CD4-positive, alpha-beta T cell treated with Interferon alpha-2 for 1 hour (primary cell): ENCODE measurements at regions not wholly inside any gene's neighbourhood (a gene's known extent, or its start where the extent isn't known, plus 50 kb on each side); places are given as distances from the start of the nearest gene placed in this dataset.

Source experiments
- DNase-seq, 2 donors: peaks; one replicate each; pipeline ENCODE4 v3.0.0-alpha.2; 2020 to 2022

DNA sequence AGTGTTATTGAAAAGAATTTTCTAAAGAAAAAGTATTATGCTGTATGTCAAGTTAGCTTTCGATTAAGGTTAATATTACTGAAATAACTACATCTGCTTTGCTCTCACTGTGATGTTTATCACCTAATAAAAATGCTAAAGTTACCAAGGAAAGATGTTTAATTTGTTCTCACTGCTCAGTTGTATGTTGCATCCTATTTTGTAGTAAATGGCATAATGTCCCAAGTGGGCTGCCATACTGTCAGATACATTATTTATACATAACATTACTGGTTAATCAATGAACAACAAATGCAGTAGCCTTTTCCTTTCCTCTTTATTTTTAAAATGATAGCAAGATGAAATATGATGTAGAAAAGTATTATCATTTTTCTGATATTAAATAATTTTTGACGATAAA is 226.3 kb upstream of the DACH1 start:
- no peak for DNase-seq

DNA sequence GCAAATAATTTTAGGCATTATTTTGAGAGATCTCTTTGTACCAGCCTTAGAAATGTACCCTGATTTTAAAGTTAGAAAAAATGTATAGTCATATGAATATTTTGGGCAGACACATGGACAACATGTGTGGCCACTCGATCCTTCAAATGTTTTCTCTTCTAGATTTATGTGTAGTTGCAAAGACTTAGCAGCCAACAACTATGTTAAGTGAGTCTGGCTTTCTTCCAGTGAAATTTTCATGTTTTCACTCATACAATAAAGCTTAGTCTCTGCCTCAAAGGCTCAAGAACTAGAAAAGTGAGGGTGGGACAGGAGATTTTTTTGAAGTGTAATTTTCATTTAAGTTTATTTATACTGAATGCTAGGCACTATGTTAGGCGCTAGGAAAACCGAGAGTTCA is 207.7 kb upstream of the DACH1 start:
- no peak for DNase-seq

GRCh38 chr13:72072261-72072660 is 205.3 kb upstream of the DACH1 start:
- DNase-seq: no peak

DNA sequence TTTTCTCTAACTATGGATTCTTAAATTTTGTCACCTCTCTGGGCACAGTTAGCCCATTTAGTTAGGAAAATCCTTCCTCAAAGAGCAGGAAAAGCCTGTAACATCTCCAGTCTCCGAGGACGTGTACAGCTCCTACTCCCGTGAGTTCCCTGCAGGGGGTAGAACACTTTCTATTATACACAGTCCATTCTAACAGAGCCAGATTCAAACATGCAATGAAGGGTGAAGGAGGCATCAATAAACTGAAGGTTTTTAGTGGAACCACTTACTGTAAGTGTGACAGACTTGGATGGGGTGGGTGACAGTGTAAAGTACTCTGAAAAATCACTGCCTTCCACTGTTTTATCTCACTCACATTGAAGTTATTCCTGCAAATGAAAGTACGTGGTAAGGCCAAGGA is 204.7 kb upstream of the DACH1 start:
- no peak for DNase-seq

DNA sequence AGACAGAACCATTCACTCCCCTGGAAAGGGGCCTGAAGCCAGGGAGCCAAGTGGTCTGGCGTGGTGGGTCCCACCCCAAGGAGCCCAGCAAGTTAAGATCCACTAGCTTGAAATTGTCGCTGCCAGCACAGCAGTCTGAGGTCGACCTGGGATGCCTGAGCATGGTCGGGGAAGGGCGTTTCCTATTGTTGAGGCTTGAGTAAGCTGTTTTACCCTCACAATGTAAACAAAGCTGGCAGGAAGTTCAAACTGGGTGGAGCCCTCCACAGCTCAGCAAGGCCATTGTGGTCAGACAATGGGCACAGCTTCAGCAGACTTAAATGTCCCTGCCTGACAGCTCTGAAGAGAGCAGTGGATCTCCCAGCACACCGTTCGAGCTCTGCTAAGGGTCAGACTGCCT is 195.6 kb upstream of the DACH1 start:
- DNase-seq: no peak

DNA sequence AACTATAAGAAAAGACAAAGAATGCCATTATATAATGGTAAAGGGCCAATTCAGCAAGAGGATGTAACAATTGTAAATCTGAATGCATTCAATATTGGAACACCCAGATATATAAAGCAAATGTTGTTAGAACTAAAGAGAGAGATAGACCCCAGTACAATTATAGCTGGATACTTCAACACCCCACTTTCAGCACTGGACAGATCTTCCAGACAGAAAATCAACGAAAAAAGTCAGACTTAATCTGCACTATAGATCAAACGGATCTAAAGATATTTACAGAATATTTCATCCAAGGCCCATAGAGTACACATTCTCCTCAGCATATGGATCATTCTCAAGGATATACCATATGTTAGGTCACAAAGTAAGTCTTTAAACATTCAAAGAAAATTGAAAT is 194.6 kb upstream of the DACH1 start:
- no peak for DNase-seq

- DNase-seq: no peak
Observed at GRCh38 chr13:72050251-72050650, 183.2 kb upstream of the DACH1 start.

- no peak for DNase-seq
Observed at GRCh38 chr13:72043366-72043765, 176.4 kb upstream of the DACH1 start.

DNA sequence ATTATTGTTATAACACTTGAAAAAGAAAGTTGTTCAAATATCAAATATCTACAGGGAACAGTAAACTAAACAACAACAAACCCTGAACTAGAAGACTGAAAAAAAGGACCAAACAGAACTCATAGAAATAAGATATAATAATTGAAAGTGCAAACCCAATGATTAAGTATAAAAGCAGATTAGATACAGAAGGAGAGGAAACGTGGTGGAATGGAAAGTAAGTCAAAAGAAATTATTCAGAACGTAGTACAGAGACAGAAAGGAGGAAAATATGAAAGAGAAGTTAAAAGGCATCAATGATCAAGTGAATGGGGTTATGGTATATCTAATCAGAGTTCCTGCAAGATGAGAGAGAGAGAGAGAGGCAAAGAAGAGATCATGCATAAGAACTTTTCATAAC is 174.2 kb upstream of the DACH1 start:
- no peak for DNase-seq

- no peak for DNase-seq
Observed at GRCh38 chr13:72039126-72039525, 172.1 kb upstream of the DACH1 start.

GRCh38 chr13:72029981-72030380 is 163.0 kb upstream of the DACH1 start:
- DNase-seq: no peak

DNA sequence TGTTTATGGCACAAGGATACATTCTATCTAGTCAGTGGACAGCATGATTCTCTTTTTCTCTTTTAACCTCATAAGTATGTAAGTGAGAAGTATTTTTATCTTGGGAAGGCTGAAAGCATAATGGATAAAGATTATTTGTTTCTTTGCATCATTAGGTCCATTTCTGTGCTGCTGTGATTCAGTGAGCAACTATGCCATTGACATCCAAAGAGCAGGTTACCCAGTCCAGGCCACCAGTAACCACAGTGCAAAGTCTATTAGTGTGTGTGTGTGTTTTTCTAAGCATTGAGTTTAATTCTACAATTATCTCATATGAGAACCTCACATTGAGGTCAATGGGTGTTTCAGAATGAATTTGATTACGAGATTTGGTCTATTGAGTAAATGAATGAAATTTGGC is 158.8 kb upstream of the DACH1 start:
- no peak for DNase-seq

DNA sequence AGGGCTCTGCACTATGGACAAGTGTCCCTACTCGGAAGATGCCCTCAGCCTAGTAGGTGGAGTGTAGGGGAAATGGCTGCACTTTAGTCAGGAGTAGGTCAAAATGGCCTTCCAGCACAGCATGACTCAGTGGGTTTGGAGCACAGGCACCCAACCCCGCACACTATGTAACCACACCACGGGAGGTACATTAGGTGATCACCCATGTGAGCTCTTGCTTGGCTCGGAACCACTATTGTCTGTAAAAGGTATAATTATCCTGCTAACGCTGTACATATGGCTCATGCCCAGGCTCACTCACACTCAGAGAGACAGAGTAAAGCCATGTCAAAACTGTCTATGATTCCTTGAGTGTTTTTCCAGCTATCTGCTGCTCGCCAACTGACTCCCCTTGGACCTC is 156.9 kb upstream of the DACH1 start:
- no peak for DNase-seq

DNA sequence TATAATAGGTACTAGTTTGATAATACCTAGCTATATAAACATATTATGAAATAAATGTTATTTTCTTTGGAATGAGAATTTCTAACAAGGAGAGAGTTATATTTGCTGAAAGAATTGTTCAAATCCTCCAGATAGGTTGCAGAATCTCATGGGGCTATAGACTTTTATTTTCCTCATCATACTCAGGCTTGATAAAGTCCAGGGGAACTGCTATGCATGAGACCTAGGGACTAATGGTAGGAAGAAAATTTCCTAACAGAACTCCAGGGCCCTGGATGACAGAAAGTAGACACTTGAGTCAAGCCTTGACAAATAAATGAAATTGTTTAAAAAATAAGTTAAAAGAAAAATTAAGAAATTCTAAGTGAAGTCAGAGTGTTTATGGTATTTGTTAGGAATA is 138.5 kb upstream of the DACH1 start:
- no peak for DNase-seq

DNA sequence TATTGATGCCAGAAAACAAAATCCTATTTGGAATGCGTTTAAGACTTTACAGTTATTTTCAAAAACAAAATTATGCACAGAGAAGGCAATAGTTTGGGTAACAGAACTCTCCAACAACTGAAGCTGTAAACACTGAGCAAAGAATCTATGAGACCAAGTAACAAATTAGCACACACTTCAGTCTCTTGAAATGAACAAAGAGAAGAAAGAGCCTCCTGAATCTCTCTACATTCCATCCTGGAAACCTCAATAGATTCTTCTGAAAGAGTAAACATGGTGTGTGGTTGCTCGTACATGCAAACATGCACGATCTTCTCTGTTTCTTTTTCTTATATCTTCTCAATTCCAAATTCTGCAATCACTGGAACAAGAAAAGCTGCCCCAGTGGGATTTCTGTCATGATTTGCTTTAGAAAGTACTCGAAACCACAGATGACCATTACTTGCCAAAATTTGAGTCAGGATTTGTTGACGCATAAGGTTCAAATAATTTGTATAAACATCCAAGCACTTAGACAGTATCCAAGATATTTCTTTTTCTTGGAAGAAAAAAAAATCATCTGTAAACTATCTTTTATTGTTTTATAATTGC is 137.9 kb upstream of the DACH1 start:
- no peak for DNase-seq

GRCh38 chr13:72004246-72004645 is 137.2 kb upstream of the DACH1 start:
- no peak for DNase-seq

DNA sequence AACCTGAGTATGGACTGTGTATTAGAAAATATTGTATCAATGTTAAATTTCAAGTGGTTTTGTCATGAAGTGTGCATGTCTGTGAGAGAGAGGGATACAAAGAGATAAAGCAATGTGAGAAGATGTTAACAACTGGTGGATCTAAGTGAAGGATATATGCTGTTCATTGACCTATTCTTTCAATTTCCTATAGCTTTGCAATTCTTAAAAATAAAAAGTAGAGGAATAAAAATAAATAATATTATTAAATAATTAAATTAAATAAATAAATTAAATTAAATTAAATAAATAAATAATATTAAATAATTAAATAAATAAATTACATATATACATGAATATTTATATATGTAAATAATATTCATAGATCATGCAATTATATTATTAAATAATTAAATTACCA is 131.2 kb upstream of the DACH1 start:
- no peak for DNase-seq

- DNase-seq: no peak
Observed at GRCh38 chr13:71979616-71980015, 112.6 kb upstream of the DACH1 start.

- DNase-seq: no peak
Observed at GRCh38 chr13:71977028-71977427, 110.0 kb upstream of the DACH1 start.

- DNase-seq: no peak
Observed at GRCh38 chr13:71967990-71968389, 101.0 kb upstream of the DACH1 start.

DNA sequence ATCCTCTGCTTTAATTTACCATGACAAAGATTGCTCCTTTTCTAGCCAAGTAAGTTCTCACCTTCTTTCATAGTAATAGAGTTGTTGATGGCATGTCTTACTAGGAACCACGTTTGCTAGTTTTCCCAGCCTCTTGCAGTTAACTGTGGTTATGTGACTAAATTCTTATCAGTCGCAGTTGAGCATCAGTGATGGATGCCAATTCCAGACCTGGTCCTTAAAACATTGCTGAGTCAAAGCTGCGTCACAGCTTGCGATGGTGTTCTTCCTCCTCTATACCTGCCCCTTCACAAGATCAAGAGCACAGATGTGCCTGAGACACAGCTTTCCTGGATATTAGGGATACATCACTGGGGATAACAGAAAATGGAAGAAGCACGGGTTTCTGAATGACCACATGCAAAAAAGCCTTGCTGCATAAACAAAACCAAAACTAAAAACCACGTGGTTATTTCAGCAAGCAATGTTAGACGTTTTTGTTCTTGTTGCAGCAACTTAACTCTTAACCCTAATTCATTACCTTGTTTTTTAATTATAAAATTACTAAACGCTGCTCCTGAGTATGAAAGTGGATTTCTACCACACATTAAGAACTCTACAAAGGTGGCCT is 97.6 kb upstream of the DACH1 start:
- no peak for DNase-seq

- no peak for DNase-seq
Observed at GRCh38 chr13:71962735-71963134, 95.7 kb upstream of the DACH1 start.

GRCh38 chr13:71962126-71962525 is 95.1 kb upstream of the DACH1 start:
- no peak for DNase-seq

DNA sequence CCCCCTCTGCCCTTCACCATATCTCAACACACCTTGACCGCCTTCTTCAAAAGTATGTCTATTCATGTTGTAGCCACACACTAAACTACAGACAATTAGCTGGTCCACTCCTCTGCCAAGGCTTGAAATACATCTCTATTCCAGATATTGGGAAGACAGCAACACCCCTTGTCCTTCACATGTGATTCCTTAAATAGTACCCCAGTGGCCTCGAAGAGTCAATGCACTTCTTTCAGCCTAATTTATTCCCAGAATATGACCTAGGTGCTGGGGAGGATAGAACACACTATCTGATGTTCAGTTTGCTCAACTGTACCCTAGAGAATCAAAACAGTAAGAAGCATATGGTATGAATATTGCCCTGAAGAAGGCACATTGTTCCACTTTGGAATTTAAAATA is 82.4 kb upstream of the DACH1 start:
- no peak for DNase-seq

DNA sequence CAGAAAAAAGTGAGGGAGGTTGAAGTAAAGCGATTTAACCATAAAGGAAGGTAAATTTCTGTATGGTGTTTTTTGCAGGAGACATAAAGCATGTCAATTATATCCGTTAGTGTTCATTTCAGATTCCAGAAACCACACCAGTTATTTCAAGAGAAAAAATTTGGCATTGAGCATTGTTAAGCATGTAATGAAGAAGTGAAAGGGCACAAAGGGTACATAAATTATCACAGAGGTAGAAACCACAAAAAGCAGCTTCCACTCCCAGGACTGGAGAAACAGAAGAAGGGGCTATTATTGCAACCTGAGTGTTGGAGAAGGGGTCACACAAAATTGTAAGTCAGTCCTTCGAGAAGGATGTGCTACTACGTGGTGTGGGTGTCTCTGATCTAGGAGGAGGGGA is 72.2 kb upstream of the DACH1 start:
- no peak for DNase-seq
